Right lobe of liver (tissue), 4 donors: ENCODE measurements at regions not wholly inside any gene's neighbourhood (a gene's known extent, or its start where the extent isn't known, plus 50 kb on each side); places are given as distances from the start of the nearest gene placed in this dataset.

Experiments used
- POLR2A ChIP-seq: fragments of 450-650 bp; IDR thresholded peaks from one replicate; pipeline ENCODE4 v1.6.1; 2017; ENCODE audit warnings: antibody characterized with exemption, mild to moderate bottlenecking
- TF ChIP-seq, protein P1 (sequence below), 4 donors: fragments of 200-600 bp in 3 of 4; fragments of 450-650 bp in 1 of 4; IDR thresholded peaks; one replicate each; pipeline versions ENCODE4 v1.5.1 to v1.8.0; 2016 to 2022; ENCODE audit warnings: antibody characterized with exemption in 4 of 4, mild to moderate bottlenecking in 2 of 4
- donor health status: DM: no; HTN: no; CAD: no.
- donor health status: DM: no; HTN: no; CAD: no.
- donor health status: DM: no; HTN: yes; CAD: no.

- TF ChIP-seq, protein P1, sequence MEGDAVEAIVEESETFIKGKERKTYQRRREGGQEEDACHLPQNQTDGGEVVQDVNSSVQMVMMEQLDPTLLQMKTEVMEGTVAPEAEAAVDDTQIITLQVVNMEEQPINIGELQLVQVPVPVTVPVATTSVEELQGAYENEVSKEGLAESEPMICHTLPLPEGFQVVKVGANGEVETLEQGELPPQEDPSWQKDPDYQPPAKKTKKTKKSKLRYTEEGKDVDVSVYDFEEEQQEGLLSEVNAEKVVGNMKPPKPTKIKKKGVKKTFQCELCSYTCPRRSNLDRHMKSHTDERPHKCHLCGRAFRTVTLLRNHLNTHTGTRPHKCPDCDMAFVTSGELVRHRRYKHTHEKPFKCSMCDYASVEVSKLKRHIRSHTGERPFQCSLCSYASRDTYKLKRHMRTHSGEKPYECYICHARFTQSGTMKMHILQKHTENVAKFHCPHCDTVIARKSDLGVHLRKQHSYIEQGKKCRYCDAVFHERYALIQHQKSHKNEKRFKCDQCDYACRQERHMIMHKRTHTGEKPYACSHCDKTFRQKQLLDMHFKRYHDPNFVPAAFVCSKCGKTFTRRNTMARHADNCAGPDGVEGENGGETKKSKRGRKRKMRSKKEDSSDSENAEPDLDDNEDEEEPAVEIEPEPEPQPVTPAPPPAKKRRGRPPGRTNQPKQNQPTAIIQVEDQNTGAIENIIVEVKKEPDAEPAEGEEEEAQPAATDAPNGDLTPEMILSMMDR (IDR thresholded peaks at IDR 0.05), result no peak
- TF ChIP-seq POLR2A, result no peak
Observed at GRCh38 chr9:79369676-79370075, 202.1 kb upstream of the TLE4 start.
